ENCODE measurements at regions not wholly inside any gene's neighbourhood (a gene's known extent, or its start where the extent isn't known, plus 50 kb on each side); places are given as distances from the start of the nearest gene placed in this dataset.

DNA sequence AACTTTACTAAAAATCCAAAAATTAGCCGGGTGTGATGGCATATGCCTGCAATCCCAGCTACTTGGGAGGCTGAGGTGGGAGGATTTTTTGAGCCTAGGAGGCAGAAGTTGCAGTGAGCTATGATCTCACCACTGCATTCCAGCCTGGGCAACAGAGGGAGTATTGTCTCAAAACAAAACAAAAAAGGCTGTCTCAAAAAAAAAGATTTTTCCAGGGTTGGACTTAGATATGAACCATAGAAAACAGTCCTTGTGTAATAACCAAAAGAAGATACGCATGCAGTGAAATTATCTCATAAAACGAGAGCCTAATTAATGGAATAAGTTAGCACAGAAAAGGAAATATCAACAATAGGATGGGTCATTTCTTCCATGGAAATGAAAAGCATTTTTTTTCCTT is 320.4 kb upstream of the RASGRP1 start:
- no peaks in the 10 kb centered on the region for H3F3A ChIP-seq (ENCODE audit: insufficient read depth, low read length, poor library complexity, severe bottlenecking)
- no peak overlapping the region for H3K4me3 ChIP-seq (ENCODE audit: low read length)
- H3K27ac ChIP-seq (ENCODE audit: low read length) = no peak overlapping the region
- no peak overlapping the region for H3K4me2 ChIP-seq (ENCODE audit: low read length)
- TF ChIP-seq, protein P1, sequence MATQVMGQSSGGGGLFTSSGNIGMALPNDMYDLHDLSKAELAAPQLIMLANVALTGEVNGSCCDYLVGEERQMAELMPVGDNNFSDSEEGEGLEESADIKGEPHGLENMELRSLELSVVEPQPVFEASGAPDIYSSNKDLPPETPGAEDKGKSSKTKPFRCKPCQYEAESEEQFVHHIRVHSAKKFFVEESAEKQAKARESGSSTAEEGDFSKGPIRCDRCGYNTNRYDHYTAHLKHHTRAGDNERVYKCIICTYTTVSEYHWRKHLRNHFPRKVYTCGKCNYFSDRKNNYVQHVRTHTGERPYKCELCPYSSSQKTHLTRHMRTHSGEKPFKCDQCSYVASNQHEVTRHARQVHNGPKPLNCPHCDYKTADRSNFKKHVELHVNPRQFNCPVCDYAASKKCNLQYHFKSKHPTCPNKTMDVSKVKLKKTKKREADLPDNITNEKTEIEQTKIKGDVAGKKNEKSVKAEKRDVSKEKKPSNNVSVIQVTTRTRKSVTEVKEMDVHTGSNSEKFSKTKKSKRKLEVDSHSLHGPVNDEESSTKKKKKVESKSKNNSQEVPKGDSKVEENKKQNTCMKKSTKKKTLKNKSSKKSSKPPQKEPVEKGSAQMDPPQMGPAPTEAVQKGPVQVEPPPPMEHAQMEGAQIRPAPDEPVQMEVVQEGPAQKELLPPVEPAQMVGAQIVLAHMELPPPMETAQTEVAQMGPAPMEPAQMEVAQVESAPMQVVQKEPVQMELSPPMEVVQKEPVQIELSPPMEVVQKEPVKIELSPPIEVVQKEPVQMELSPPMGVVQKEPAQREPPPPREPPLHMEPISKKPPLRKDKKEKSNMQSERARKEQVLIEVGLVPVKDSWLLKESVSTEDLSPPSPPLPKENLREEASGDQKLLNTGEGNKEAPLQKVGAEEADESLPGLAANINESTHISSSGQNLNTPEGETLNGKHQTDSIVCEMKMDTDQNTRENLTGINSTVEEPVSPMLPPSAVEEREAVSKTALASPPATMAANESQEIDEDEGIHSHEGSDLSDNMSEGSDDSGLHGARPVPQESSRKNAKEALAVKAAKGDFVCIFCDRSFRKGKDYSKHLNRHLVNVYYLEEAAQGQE (IDR thresholded peaks at IDR 0.05; ENCODE audit: borderline replicate concordance) = no peak
- TF ChIP-seq, protein P2, sequence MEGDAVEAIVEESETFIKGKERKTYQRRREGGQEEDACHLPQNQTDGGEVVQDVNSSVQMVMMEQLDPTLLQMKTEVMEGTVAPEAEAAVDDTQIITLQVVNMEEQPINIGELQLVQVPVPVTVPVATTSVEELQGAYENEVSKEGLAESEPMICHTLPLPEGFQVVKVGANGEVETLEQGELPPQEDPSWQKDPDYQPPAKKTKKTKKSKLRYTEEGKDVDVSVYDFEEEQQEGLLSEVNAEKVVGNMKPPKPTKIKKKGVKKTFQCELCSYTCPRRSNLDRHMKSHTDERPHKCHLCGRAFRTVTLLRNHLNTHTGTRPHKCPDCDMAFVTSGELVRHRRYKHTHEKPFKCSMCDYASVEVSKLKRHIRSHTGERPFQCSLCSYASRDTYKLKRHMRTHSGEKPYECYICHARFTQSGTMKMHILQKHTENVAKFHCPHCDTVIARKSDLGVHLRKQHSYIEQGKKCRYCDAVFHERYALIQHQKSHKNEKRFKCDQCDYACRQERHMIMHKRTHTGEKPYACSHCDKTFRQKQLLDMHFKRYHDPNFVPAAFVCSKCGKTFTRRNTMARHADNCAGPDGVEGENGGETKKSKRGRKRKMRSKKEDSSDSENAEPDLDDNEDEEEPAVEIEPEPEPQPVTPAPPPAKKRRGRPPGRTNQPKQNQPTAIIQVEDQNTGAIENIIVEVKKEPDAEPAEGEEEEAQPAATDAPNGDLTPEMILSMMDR (IDR thresholded peaks at IDR 0.05; ENCODE audit: poor library complexity, severe bottlenecking) = no peak
- TF ChIP-seq EZH2 (IDR thresholded peaks at IDR 0.05; ENCODE audit: borderline replicate concordance, insufficient read depth, low read length, poor library complexity, severe bottlenecking) (no peak), MXI1 (conservative IDR thresholded peaks at IDR 0.05; ENCODE audit: poor library complexity, severe bottlenecking) (no peak), RAD21 (conservative IDR thresholded peaks at IDR 0.05) (no peak), SMC3 (conservative IDR thresholded peaks at IDR 0.05; ENCODE audit: poor library complexity) (no peak)
- no peaks in the 10 kb centered on the region for H3K36me3 ChIP-seq (ENCODE audit: insufficient read depth, low read length)
- H3K79me2 ChIP-seq (replicated peaks; ENCODE audit: insufficient read depth, low read length) = no peaks in the 10 kb centered on the region
- H3K27me3 ChIP-seq (ENCODE audit: insufficient read depth, low read depth, low read length) = no peaks in the 10 kb centered on the region
- no peaks in the 10 kb centered on the region for H3K9me3 ChIP-seq (ENCODE audit: low read length)
- no peaks in the 10 kb centered on the region for H4K20me1 ChIP-seq (ENCODE audit: insufficient read depth)
- H3K9me2 ChIP-seq (ENCODE audit: insufficient read depth, low read length) = no peaks in the 10 kb centered on the region
- H2AFZ ChIP-seq (ENCODE audit: low read depth, low read length) = no peak overlapping the region
- no peak overlapping the region for H3K9ac ChIP-seq (ENCODE audit: low read length)

DNA sequence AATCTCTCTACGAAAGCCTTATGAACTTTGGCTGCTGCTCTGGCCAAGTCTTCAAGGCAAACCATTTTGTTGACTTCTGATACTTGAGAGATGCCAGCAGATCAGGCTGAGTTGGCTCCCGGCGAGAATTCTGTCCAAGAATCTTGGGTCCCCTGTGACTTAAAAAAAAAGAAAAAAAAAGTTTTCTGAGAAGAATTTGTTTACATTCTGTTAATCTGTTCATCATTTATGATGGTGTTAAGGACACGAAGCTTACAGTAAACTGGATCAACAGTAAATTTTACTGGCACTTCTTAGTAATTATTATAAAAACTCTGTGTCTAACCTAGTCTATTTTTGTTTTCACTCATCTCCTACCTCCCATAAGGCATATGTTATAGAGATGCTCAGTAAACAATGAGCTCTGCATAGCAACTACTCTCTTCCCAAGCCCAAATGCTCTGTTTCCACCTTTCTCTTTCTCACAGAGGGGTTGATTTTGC is 320.9 kb upstream of the RASGRP1 start:
- Histone ChIP-seq H3K27me3 (ENCODE audit: insufficient read depth, low read depth, low read length) (no peaks in the 10 kb centered on the region), H3K9me2 (ENCODE audit: insufficient read depth, low read length) (no peaks in the 10 kb centered on the region), H4K20me1 (ENCODE audit: insufficient read depth) (no peaks in the 10 kb centered on the region), H3F3A (ENCODE audit: insufficient read depth, low read length, poor library complexity, severe bottlenecking) (no peaks in the 10 kb centered on the region), H3K79me2 (replicated peaks; ENCODE audit: insufficient read depth, low read length) (no peaks in the 10 kb centered on the region), H3K9ac (ENCODE audit: low read length) (no peak overlapping the region), H3K4me2 (ENCODE audit: low read length) (no peak overlapping the region), H2AFZ (ENCODE audit: low read depth, low read length) (no peak overlapping the region), H3K4me3 (ENCODE audit: low read length) (no peak overlapping the region), H3K9me3 (ENCODE audit: low read length) (no peaks in the 10 kb centered on the region), H3K27ac (ENCODE audit: low read length) (no peak overlapping the region), H3K36me3 (ENCODE audit: insufficient read depth, low read length) (no peaks in the 10 kb centered on the region)
- TF ChIP-seq TAF1 (IDR thresholded peaks at IDR 0.05; ENCODE audit: low read depth) (no peak), POLR2AphosphoS5 (IDR thresholded peaks at IDR 0.05) (no peak), SMC3 (conservative IDR thresholded peaks at IDR 0.05; ENCODE audit: poor library complexity) (no peak), MXI1 (conservative IDR thresholded peaks at IDR 0.05; ENCODE audit: poor library complexity, severe bottlenecking) (no peak), EP300 (conservative IDR thresholded peaks at IDR 0.05; ENCODE audit: poor library complexity, severe bottlenecking) (no peak), EZH2 (IDR thresholded peaks at IDR 0.05; ENCODE audit: borderline replicate concordance, insufficient read depth, low read length, poor library complexity, severe bottlenecking) (no peak), RAD21 (conservative IDR thresholded peaks at IDR 0.05) (no peak)
- TF ChIP-seq, protein P1 (IDR thresholded peaks at IDR 0.05; ENCODE audit: borderline replicate concordance) = no peak
- TF ChIP-seq, protein P2 (IDR thresholded peaks at IDR 0.05; ENCODE audit: poor library complexity, severe bottlenecking) = no peak
